ENCODE measurements at regions not wholly inside any gene's neighbourhood (a gene's known extent, or its start where the extent isn't known, plus 50 kb on each side); places are given as distances from the start of the nearest gene placed in this dataset.

- TF ChIP-seq EZH2 (IDR thresholded peaks at IDR 0.05; ENCODE audit: borderline replicate concordance, low read depth, low read length, severe bottlenecking): no peak
- no peak for TF ChIP-seq CTCF (IDR thresholded peaks at IDR 0.05; ENCODE audit: extremely low read depth in 1 of 2, insufficient read depth in 1 of 2, low read depth in 1 of 2, low read length in 2 of 2)
- no peak for TF ChIP-seq POLR2A (IDR thresholded peaks at IDR 0.05; ENCODE audit: low read depth, low read length)
Measured at GRCh38 chr4:37101182-37101581, 143.4 kb upstream of the NWD2 start.
